NB4 (cell line): ENCODE measurements at regions not wholly inside any gene's neighbourhood (a gene's known extent, or its start where the extent isn't known, plus 50 kb on each side); places are given as distances from the start of the nearest gene placed in this dataset.

Experiments used
- POLR2A ChIP-seq: IDR thresholded peaks from 2 replicates; pipeline ENCODE4 v1.6.1; 2011; ENCODE audit warnings: mild to moderate bottlenecking; ENCODE audit not compliant: insufficient read length; ENCODE audit errors: extremely low read depth
- TF ChIP-seq, protein P1 (sequence below): IDR thresholded peaks from one replicate; pipeline ENCODE4 v1.5.1; 2012; ENCODE audit warnings: low read depth, low read length

- TF ChIP-seq, protein P1, sequence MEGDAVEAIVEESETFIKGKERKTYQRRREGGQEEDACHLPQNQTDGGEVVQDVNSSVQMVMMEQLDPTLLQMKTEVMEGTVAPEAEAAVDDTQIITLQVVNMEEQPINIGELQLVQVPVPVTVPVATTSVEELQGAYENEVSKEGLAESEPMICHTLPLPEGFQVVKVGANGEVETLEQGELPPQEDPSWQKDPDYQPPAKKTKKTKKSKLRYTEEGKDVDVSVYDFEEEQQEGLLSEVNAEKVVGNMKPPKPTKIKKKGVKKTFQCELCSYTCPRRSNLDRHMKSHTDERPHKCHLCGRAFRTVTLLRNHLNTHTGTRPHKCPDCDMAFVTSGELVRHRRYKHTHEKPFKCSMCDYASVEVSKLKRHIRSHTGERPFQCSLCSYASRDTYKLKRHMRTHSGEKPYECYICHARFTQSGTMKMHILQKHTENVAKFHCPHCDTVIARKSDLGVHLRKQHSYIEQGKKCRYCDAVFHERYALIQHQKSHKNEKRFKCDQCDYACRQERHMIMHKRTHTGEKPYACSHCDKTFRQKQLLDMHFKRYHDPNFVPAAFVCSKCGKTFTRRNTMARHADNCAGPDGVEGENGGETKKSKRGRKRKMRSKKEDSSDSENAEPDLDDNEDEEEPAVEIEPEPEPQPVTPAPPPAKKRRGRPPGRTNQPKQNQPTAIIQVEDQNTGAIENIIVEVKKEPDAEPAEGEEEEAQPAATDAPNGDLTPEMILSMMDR, result no peak
- no peak for TF ChIP-seq POLR2A
Observed at GRCh38 chr2:41916177-41916576, 131.6 kb upstream of the PKDCC start.
